ENCODE measurements at regions not wholly inside any gene's neighbourhood (a gene's known extent, or its start where the extent isn't known, plus 50 kb on each side); places are given as distances from the start of the nearest gene placed in this dataset.

- DNase-seq (ENCODE audit: low read depth): no peak
These were observed 65.3 kb upstream of the C14orf180 start for GRCh38 chr14:104514156-104514848.

GRCh38 chr14:104515059-104515810 lies 64.3 kb upstream of the C14orf180 start:
- DNase-seq (ENCODE audit: low read depth): no peak

GRCh38 chr14:104515811-104516780 lies 63.5 kb upstream of the C14orf180 start:
- DNase-seq (ENCODE audit: low read depth): no peak

GRCh38 chr14:104516906-104517305 lies 62.7 kb upstream of the C14orf180 start:
- DNase-seq (ENCODE audit: low read depth): no peak

GRCh38 chr14:104517426-104517825 lies 62.1 kb upstream of the C14orf180 start:
- no peak for DNase-seq (ENCODE audit: low read depth)

- DNase-seq (ENCODE audit: low read depth): no peak
These were observed 61.7 kb upstream of the C14orf180 start for GRCh38 chr14:104517867-104518266.

- DNase-seq (ENCODE audit: low read depth): no peak
These were observed 60.8 kb upstream of the C14orf180 start for GRCh38 chr14:104518659-104519350.

- no peak for DNase-seq (ENCODE audit: low read depth)
These were observed 59.8 kb upstream of the C14orf180 start for GRCh38 chr14:104519721-104520120.

- DNase-seq (ENCODE audit: low read depth): no peak
These were observed 58.7 kb upstream of the C14orf180 start for GRCh38 chr14:104520620-104521410.

GRCh38 chr14:104521816-104522745 lies 57.5 kb upstream of the C14orf180 start:
- no peak for DNase-seq (ENCODE audit: low read depth)

- DNase-seq (ENCODE audit: low read depth): no peak
These were observed 56.5 kb upstream of the C14orf180 start for GRCh38 chr14:104522926-104523545.

- no peak for DNase-seq (ENCODE audit: low read depth)
These were observed 56.0 kb upstream of the C14orf180 start for GRCh38 chr14:104523546-104523935.

- no peak for DNase-seq (ENCODE audit: low read depth)
These were observed 54.8 kb upstream of the C14orf180 start for GRCh38 chr14:104524726-104525125.

- DNase-seq (ENCODE audit: low read depth): no peak
These were observed 52.6 kb upstream of the C14orf180 start for GRCh38 chr14:104526723-104527645.

- DNase-seq (ENCODE audit: low read depth): no peak
These were observed 51.6 kb upstream of the C14orf180 start for GRCh38 chr14:104527857-104528459.

GRCh38 chr14:104528496-104528895 lies 51.1 kb upstream of the C14orf180 start:
- DNase-seq (ENCODE audit: low read depth): no peak
